ENCODE measurements at regions not wholly inside any gene's neighbourhood (a gene's known extent, or its start where the extent isn't known, plus 50 kb on each side); places are given as distances from the start of the nearest gene placed in this dataset.

DNA sequence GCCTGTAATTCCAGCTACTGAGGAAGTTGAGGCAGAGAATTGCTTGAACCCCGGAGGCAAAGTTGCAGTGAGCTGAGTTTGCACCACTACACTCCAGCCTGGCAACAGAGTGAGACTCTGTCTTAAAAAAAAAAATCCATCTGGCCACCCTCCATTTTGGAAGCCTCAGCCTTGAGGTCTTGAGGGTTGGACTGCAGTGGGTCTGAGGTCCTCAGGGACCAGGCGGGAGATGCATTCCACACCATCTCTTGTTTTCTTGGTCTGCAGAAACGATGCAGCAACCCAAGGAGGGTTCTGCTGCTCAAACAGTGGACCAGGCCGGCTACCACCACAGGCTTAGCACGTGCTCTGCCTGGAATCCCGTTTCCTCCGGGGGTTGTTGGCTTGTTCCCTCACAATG, 299.3 kb downstream of the FGF9 start:
- H3K27me3 ChIP-seq (ENCODE audit: control insufficient read depth, insufficient read depth, low read length) = no peaks in the 10 kb centered on the region; the same call in 1 of the 2 replicates
- TF ChIP-seq POLR2AphosphoS5 (IDR thresholded peaks at IDR 0.05; ENCODE audit: low read depth, low read length) (no peak), SIN3A (IDR thresholded peaks at IDR 0.05; ENCODE audit: borderline replicate concordance, insufficient read depth, low read depth, low read length) (no peak), TCF7L2 (IDR thresholded peaks at IDR 0.05; ENCODE audit: low read depth, low read length) (no peak)
- TF ChIP-seq, protein P1, sequence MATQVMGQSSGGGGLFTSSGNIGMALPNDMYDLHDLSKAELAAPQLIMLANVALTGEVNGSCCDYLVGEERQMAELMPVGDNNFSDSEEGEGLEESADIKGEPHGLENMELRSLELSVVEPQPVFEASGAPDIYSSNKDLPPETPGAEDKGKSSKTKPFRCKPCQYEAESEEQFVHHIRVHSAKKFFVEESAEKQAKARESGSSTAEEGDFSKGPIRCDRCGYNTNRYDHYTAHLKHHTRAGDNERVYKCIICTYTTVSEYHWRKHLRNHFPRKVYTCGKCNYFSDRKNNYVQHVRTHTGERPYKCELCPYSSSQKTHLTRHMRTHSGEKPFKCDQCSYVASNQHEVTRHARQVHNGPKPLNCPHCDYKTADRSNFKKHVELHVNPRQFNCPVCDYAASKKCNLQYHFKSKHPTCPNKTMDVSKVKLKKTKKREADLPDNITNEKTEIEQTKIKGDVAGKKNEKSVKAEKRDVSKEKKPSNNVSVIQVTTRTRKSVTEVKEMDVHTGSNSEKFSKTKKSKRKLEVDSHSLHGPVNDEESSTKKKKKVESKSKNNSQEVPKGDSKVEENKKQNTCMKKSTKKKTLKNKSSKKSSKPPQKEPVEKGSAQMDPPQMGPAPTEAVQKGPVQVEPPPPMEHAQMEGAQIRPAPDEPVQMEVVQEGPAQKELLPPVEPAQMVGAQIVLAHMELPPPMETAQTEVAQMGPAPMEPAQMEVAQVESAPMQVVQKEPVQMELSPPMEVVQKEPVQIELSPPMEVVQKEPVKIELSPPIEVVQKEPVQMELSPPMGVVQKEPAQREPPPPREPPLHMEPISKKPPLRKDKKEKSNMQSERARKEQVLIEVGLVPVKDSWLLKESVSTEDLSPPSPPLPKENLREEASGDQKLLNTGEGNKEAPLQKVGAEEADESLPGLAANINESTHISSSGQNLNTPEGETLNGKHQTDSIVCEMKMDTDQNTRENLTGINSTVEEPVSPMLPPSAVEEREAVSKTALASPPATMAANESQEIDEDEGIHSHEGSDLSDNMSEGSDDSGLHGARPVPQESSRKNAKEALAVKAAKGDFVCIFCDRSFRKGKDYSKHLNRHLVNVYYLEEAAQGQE (IDR thresholded peaks at IDR 0.05; ENCODE audit: insufficient read depth in 1 of 2, low read depth in 2 of 2, low read length in 1 of 2) = no peak
- TF ChIP-seq, protein P2, sequence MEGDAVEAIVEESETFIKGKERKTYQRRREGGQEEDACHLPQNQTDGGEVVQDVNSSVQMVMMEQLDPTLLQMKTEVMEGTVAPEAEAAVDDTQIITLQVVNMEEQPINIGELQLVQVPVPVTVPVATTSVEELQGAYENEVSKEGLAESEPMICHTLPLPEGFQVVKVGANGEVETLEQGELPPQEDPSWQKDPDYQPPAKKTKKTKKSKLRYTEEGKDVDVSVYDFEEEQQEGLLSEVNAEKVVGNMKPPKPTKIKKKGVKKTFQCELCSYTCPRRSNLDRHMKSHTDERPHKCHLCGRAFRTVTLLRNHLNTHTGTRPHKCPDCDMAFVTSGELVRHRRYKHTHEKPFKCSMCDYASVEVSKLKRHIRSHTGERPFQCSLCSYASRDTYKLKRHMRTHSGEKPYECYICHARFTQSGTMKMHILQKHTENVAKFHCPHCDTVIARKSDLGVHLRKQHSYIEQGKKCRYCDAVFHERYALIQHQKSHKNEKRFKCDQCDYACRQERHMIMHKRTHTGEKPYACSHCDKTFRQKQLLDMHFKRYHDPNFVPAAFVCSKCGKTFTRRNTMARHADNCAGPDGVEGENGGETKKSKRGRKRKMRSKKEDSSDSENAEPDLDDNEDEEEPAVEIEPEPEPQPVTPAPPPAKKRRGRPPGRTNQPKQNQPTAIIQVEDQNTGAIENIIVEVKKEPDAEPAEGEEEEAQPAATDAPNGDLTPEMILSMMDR (IDR thresholded peaks at IDR 0.05) = no peak
- intact Hi-C loops (cut with micrococcal nuclease; ENCODE audit: unreplicated experiment) (no loop called here), in situ Hi-C loops (cut with HindIII; ENCODE audit: low pct_unique_long_range_greater_than_20kb, low sequenced_read_pairs) (no loop called here)
- no TSS peak for BruUV-seq (replicated peaks)
- CTCF ChIA-PET = no interaction called here
- H3K9me3 ChIP-seq (ENCODE audit: control insufficient read depth, insufficient read depth, low read depth, low read length) = no peaks in the 10 kb centered on the region
- H3K4me1 ChIP-seq (ENCODE audit: control insufficient read depth, insufficient read depth, low read length) = no peaks in the 10 kb centered on the region
- DNase-seq (ENCODE audit: low read depth, low spot score) (no peak), ATAC-seq (no peak)
- no peak overlapping the region for H3K27ac ChIP-seq (ENCODE audit: low read length)
- POLR2A ChIA-PET = no interaction called here
- H3K36me3 ChIP-seq (ENCODE audit: control insufficient read depth, insufficient read depth, low read length) = no peaks in the 10 kb centered on the region
- H3K4me3 ChIP-seq (ENCODE audit: low read depth in 2 of 2, low read length in 2 of 2) = no peak overlapping the region

DNA sequence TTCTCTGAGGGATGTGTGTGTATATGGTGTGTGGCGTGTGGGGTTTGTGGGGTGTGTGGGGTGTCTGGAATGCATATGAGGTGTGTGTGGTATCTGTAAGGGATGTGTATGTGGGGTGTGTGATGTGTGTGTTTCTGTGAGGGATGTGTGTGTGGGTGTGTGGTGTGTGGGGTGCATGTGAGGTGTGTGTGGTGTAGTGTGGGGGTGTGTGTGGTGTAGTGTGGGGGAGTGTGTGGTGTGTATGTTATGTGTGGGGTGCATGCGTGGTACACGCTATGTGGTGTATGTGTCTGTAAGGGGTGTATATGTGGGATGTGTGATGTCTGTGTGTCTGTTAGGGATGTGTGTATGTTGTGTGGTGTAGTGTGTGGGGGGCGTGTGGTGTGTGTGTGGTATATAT, 300.0 kb downstream of the FGF9 start:
- Histone ChIP-seq H3K27me3 (ENCODE audit: control insufficient read depth, insufficient read depth, low read length) (no peaks in the 10 kb centered on the region; the same call in 1 of the 2 replicates), H3K27ac (ENCODE audit: low read length) (no peak overlapping the region), H3K36me3 (ENCODE audit: control insufficient read depth, insufficient read depth, low read length) (no peaks in the 10 kb centered on the region), H3K4me3 (ENCODE audit: low read depth in 2 of 2, low read length in 2 of 2) (no peak overlapping the region), H3K4me1 (ENCODE audit: control insufficient read depth, insufficient read depth, low read length) (no peaks in the 10 kb centered on the region), H3K9me3 (ENCODE audit: control insufficient read depth, insufficient read depth, low read depth, low read length) (no peaks in the 10 kb centered on the region)
- intact Hi-C loops (cut with micrococcal nuclease; ENCODE audit: unreplicated experiment) = no loop called here
- ChIA-PET POLR2A (no interaction called here), CTCF (no interaction called here)
- ATAC-seq (no peak), DNase-seq (ENCODE audit: low read depth, low spot score) (no peak)
- no TSS peak for BruUV-seq (replicated peaks)
- TF ChIP-seq POLR2AphosphoS5 (IDR thresholded peaks at IDR 0.05; ENCODE audit: low read depth, low read length) (no peak), TCF7L2 (IDR thresholded peaks at IDR 0.05; ENCODE audit: low read depth, low read length) (no peak)
- TF ChIP-seq, protein P2 (IDR thresholded peaks at IDR 0.05) = no peak
- TF ChIP-seq, protein P1 (IDR thresholded peaks at IDR 0.05; ENCODE audit: insufficient read depth in 1 of 2, low read depth in 2 of 2, low read length in 1 of 2) = no peak
- in situ Hi-C loops (cut with HindIII; ENCODE audit: low pct_unique_long_range_greater_than_20kb, low sequenced_read_pairs) = no loop called here
